Stimulated activated CD8-positive, alpha-beta memory T cell treated with anti-CD3 and anti-CD28 coated beads, Interleukin-15, amount 100 ng/mL, for 24 hours (primary cell): ENCODE measurements at regions not wholly inside any gene's neighbourhood (a gene's known extent, or its start where the extent isn't known, plus 50 kb on each side); places are given as distances from the start of the nearest gene placed in this dataset.
"Not testable (repeated sequence)": the region's sequence is repeated elsewhere in the genome, so short reads cannot be mapped to it uniquely, and the experiment has no call there.

Experiments used
- DNase-seq: peaks from one replicate; pipeline ENCODE4 v3.0.0-alpha.2; 2020; ENCODE audit warnings: low read depth

- DNase-seq = no peak
Measured at GRCh38 chr6:133756078-133756695, 132.7 kb upstream of the TCF21 start.

DNA sequence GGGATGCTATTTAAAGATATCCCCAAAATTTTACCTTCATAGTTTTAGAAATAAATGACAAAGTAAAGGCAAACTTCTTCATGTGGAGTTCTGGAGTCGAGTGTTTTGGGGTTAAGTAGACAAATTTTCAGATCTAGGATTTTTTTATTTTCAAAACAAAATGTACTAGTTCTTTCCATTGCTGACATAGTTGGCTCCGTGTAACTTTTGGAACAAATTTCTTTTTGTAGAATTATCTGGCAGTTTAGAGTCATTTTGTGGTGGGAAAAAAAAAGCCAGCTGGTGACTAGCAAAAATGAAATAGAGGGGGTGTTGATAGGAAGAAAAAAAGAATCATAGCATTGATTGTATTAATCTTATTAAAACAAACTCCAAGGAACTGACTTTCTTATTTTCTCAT lies 131.6 kb upstream of the TCF21 start:
- no peak for DNase-seq

DNA sequence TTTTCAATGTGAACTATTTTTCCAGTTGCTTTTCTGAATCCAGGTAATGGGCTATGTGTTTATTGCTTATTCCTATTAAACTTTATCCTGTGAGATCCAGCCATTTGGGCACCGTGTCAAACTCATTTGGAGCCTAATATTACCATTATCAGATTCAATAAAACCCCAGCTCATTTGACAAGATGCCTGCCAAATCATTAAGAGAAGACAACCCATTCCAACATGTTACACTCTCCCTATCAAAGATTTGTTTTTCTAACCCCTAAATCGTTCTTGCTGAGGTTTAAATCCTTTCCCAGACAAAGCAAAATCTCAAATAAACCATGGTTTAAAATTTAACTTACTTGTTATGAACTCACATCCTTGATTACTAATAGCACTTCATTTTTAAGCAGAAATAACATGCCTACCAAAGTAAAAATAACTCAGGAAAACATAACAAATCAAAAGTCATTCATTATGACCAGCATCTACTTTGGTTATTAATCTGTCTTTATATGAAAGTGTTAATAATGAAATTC lies 130.0 kb upstream of the TCF21 start:
- DNase-seq = no peak

GRCh38 chr6:133759524-133759923 lies 129.4 kb upstream of the TCF21 start:
- no peak for DNase-seq

- DNase-seq = no peak
Measured at GRCh38 chr6:133761706-133762105, 127.2 kb upstream of the TCF21 start.

DNA sequence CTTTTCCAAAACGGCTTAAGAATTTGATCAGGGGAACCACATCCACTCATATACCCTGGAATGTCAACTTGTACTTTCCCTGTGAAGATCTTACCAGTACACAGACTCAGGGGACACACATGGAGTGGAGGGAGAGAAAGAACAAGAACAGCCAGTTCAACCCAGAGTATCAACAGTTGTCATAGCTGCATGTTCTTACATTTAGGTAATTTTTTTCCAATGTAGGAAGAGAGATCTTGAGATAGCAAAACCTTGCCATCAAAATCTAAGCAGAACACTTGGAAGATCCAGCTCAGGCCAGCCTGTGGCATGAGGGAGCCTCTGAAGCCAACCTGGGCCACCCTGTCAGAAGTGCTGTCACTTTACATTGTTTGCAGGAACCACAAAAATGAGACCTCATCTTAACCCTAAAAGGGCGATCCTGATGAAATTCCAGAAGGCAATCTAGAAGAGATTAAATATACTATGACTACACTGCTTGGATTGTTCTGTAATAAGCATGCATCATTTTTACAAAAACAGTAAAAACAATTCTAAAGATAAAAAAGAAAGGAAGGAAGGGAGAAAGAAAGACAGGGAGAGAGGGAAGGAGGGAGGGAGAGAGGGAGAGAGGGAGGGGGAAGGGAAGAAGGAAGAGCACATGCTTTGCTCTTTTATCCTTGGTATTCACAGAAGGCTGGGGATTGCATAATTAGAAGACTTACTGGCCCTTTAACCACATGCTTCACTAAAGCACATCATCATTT lies 124.7 kb upstream of the TCF21 start:
- no peak for DNase-seq

DNA sequence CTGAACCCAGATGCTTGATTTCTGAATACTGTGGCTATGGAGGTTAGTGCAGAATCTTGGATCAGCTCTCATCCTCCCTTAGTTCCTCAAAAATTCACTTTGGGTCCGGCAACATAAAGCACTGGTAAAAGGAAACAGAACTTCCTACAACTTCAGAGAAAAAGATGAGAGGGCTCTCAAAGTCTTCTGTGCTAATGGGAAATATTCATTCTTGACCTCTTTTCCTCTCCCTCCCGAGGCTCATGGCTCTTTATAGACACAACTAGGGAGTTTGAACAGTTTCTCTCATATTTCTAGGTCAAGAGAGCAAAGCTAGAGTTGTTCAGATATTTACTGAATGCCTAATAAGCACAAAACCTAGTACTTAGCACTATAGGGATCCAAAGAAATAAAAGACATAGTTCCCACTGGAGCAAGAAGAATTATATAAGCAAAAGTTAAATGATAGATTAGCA lies 124.1 kb upstream of the TCF21 start:
- no peak for DNase-seq

DNA sequence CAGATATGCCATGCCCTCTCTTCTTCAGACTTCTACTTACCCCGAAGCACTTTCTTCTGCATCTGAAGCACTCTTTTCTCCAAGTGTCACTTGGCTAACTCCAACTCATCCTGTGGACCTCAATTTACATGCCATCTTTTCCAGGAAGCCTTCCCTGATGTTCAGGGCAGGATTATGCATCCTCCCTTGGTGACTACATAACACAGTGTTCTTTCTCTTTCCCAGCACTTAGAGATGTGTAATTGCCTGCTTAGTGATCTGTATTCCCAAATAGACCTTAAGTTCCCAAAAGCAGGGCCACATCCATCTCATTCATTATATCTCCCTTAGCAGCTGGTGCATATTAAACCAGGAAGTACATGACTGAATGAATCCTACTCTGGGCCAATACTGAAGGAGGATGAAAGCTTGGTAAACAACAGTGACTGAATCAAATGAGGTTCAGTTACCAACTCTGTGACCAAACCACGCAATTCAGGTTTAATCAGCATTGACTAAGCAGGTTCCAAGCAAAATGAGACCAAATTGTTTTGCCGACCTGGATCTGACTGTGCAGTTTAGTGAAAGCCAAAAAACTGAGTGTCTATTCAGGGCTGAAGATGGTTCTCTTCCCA lies 121.4 kb upstream of the TCF21 start:
- no peak for DNase-seq

- DNase-seq = no peak
Measured at GRCh38 chr6:133768656-133769295, 120.1 kb upstream of the TCF21 start.

GRCh38 chr6:133769463-133769862 lies 119.5 kb upstream of the TCF21 start:
- no peak for DNase-seq

DNA sequence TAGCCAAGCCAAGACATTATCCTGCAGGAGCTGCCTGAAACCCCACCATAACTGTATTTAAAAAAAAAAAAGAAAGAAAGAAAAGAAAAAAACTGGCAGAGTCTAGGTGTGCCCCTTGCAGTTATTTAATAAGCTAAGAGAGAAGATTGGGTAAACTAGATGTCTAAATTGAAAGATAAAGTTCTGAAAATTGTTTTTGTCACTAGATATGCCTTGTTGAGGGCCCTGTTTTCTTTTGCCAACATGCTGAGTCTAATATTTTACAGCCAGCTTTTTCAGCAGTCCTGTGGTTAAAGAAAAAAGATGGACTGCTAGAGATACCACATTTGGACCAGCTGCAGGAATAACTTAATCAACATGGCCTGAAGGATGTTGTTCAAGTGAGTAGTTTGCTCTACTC lies 116.3 kb upstream of the TCF21 start:
- DNase-seq = no peak

GRCh38 chr6:133773776-133774175 lies 115.1 kb upstream of the TCF21 start:
- no peak for DNase-seq

DNA sequence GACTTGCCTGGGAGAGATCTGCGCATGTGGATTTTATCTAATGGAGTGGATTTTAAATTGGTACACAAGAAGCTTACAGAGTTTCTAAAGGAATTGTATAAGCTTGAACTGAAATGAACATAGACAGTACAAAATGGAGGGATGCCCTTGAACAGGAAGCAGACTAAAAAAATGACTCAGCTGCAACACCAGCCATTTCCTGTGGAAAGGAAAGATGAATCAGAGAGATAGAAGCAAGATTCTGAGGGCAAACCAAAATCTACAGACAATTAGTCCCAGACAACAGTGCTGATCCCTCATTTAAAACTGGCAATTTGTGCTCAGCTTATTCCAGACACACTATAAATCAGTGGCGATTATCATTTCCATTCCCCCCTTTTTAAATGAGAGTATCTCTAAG lies 114.6 kb upstream of the TCF21 start:
- DNase-seq = no peak

GRCh38 chr6:133778414-133779130 lies 110.3 kb upstream of the TCF21 start:
- no peak for DNase-seq

- DNase-seq = no peak
Measured at GRCh38 chr6:133779916-133780695, 108.8 kb upstream of the TCF21 start.

- DNase-seq = no peak
Measured at GRCh38 chr6:133786016-133786415, 102.9 kb upstream of the TCF21 start.

- no peak for DNase-seq
Measured at GRCh38 chr6:133787122-133787521, 101.8 kb upstream of the TCF21 start.

DNA sequence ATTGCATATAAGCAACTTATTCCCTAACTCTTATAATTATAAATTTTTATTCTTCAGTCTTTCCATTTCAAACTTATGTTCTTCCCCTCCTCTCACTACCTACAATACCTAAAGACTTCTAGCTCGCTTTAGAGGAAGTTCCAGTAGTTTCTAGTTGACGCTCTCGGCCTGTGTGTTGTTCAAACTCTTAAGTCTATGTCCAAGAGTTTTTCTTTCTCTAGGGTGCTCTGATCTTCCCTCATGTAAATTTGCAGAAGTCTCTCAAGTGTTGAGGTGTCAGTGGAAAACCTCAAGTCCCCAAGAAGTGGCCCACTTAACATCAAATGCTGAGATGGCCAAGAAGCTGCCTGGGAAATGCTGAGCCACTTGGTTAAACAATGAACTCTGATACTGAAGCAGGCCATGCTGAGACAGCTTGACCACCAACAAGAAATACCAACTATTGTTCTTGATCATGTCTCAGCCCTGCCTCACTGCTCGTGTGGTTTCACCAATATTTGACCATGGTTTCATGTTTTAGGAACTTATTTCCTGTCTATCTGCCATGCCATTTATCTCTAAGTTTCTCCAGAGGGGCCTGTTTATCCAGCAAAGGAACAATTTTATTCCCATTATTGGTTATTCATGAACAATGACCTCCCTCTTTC lies 100.9 kb upstream of the TCF21 start:
- DNase-seq = no peak

GRCh38 chr6:133788556-133788955 lies 100.4 kb upstream of the TCF21 start:
- no peak for DNase-seq

GRCh38 chr6:133789449-133789848 lies 99.5 kb upstream of the TCF21 start:
- not testable (repeated sequence) for DNase-seq

DNA sequence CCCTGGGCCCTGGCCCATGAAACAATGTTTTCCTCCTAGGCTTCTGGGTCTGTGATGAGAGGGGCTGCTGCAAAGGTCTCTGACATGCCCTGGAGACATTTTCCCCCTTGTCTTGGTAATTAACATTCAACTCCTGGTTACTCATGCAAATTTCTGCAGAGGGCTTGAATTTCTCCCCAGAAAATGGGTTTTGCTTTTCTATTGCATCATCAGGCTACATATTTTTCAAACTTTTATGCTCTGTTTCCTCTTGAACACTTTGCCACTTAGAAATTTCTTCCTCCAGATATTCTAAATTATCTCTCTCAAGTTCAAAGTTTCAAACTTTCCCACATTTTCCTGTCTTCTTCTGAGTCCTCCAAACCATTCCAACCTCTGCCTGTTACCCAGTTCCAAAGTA lies 98.2 kb upstream of the TCF21 start:
- not testable (repeated sequence) for DNase-seq
